GM12872 (cell line): ENCODE measurements at regions not wholly inside any gene's neighbourhood (a gene's known extent, or its start where the extent isn't known, plus 50 kb on each side); places are given as distances from the start of the nearest gene placed in this dataset.
A peak's percentile ranks its signal among the peaks of the same experiment; 100 is the strongest.

Source experiments
- TF ChIP-seq, protein P1 (sequence below): IDR thresholded peaks from 3 replicates; pipeline ENCODE4 v1.5.1; 2011; ENCODE audit warnings: low read depth, mild to moderate bottlenecking, low read length, moderate library complexity; ENCODE audit not compliant: insufficient read depth

GRCh38 chr4:1514612-1515011 lies 108.4 kb upstream of the NKX1-1 start:
- TF ChIP-seq, protein P1, sequence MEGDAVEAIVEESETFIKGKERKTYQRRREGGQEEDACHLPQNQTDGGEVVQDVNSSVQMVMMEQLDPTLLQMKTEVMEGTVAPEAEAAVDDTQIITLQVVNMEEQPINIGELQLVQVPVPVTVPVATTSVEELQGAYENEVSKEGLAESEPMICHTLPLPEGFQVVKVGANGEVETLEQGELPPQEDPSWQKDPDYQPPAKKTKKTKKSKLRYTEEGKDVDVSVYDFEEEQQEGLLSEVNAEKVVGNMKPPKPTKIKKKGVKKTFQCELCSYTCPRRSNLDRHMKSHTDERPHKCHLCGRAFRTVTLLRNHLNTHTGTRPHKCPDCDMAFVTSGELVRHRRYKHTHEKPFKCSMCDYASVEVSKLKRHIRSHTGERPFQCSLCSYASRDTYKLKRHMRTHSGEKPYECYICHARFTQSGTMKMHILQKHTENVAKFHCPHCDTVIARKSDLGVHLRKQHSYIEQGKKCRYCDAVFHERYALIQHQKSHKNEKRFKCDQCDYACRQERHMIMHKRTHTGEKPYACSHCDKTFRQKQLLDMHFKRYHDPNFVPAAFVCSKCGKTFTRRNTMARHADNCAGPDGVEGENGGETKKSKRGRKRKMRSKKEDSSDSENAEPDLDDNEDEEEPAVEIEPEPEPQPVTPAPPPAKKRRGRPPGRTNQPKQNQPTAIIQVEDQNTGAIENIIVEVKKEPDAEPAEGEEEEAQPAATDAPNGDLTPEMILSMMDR, result no peak

GRCh38 chr4:1513936-1514483 lies 107.8 kb upstream of the NKX1-1 start:
- TF ChIP-seq, protein P1, result no peak

DNA sequence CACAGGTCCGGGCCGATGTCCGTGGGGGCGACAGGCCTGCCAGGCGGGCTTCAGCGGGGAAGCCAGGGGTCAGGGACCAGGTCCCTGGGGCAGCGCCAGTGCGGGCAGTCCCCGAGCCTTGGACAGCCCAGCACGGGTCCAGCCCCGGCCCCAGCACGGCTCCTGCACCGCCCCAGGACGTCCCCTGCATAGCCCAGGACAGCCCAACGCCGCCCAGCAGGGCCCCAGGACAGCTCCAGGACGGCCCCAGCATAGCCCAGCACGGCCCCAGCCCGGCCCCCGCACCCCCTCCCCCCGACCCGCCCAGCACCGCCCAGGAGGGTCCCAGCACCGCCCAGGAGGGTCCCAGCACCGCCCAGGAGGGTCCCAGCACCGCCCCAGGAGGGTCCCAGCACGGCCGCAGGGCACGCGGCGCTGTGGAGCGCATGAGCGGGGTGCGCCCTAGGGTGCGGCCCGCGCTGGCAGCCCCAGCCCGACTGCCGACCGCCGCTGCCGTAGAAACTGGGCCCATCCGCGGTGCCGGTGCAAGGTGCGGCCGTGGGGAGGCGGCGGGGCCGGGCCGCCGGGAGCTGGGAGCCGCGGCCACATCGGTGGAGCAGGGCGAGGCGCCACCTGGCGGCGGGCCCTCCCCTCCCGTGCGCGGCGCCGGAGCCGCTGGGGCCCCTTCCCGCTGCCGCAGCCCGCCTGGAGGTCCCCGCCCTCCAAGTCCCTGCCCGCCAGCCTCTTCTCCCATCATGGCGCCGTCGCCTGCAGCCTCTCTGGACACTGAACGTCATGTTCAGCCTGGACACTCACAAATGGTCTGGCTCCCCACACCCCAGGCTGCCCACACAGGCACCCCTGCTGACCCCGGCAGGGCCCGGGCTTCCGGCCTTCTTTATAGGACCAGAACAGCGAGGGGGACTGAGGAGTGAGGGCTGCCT lies 106.8 kb upstream of the NKX1-1 start:
- TF ChIP-seq, protein P1, result peak; percentile 23; the same call in 1 of the 3 replicates

GRCh38 chr4:1512051-1512737 lies 106.0 kb upstream of the NKX1-1 start:
- TF ChIP-seq, protein P1, result no peak

DNA sequence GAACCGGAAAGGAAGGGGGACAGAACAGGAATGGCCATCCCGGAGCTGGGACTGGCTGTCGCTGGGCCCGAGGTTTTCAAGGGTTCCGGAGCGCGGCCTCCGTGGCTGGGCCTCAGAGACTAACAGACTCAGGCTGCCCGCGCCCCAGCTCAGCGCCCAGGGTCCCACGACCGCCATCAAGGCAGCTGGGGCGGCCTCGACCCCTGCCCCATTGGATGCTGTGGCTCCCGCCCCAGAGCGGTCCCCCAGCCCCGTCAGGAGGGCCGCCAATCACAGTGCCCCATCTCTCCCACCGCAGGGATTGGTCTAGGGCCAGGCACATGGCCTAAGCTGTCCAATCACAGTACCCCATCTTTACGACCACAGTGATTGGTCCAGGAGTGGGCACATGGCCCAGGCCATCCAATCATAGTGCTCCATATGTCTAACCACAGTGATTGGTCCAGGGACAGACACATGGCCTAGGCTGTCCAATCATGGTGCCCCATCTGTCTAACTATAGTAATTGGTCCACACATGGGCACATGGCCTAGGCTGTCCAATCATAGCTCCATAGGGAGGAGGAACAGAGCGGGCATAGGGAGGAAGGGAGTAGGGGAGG lies 105.3 kb upstream of the NKX1-1 start:
- TF ChIP-seq, protein P1, result no peak

DNA sequence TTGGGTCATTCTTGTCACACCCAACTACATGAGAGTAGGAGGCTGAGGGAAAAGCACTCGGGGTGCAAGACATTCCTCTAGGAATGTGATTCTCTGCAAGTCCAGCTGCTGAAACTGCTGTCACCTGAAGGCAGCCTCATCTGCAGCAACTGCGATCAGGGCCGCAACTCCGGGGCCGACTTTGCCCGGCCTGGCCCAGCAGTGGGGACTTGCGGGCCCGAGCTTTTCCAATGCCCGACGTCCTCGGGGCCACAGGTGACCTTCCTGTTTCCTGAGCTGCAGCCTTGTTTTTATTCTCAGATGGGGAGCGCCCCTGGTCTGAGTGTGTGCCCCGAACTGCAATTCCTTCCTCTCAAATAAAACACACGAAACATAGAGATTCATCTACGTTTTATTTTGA lies 104.7 kb upstream of the NKX1-1 start:
- TF ChIP-seq, protein P1, result no peak

DNA sequence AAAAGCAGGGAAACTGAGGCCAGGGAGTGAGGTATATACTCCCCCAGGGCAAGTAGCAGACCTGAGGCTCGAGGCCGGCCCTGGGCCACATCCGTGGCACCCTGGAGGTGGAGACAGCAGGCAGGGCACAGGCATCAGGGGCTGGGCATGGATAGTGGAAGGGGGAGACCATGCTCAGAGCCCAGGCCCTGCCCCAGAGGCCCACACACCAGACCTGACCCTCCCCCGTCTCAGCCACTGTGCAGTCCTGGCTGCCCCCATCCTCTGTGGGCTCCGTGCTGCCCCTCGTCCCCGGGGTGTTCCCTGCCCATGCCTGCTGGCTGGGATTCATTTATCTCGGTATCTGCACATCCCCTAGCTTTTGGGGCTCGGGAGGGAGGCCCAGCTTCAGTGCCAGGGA lies 103.1 kb upstream of the NKX1-1 start:
- TF ChIP-seq, protein P1, result no peak
